GM23338 (cell line): ENCODE measurements at regions not wholly inside any gene's neighbourhood (a gene's known extent, or its start where the extent isn't known, plus 50 kb on each side); places are given as distances from the start of the nearest gene placed in this dataset.

Source experiments
- CREB1 ChIP-seq: fragments of 250-450 bp; sonication (Bioruptor Pico); IDR thresholded peaks from 2 replicates; pipeline ENCODE4 v1.5.0; 2020; ENCODE audit warnings: low read depth, mild to moderate bottlenecking, moderate library complexity
- CTCF ChIP-seq, 2 experiments: fragments of 200-600 bp in 1 of 2; sonication (generic) in 1 of 2; conservative IDR thresholded peaks; 2 replicates each; pipeline versions ENCODE4 v1.5.1 to v1.6.1; 2016 to 2017; ENCODE audit warnings: antibody characterized with exemption in 2 of 2, low read depth in 2 of 2, mild to moderate bottlenecking in 2 of 2, moderate library complexity in 1 of 2
- ETS1 ChIP-seq: IDR thresholded peaks from 2 replicates; pipeline ENCODE4 v1.6.1; 2016; ENCODE audit warnings: antibody characterized with exemption
- EZH2phosphoT487 ChIP-seq: fragments of 200-600 bp; sonication (generic); IDR thresholded peaks from one replicate; pipeline ENCODE4 v1.8.1; 2018; ENCODE audit warnings: antibody characterized with exemption; ENCODE audit not compliant: unreplicated experiment
- REST ChIP-seq: IDR thresholded peaks from one replicate; pipeline ENCODE4 v1.6.1; 2018; ENCODE audit warnings: antibody characterized with exemption; ENCODE audit not compliant: unreplicated experiment

GRCh38 chr9:105881654-105882349 lies 187.5 kb downstream of the TMEM38B start:
- TF ChIP-seq CTCF (conservative IDR thresholded peaks at IDR 0.05; ENCODE audit: low read depth in 2 of 2): peak; percentile 91 to 99
- no peak for TF ChIP-seq CREB1 (CRISPR knock-in tag)
- no peak for TF ChIP-seq REST
- no peak for TF ChIP-seq EZH2phosphoT487
- TF ChIP-seq ETS1: no peak
